ENCODE measurements at regions not wholly inside any gene's neighbourhood (a gene's known extent, or its start where the extent isn't known, plus 50 kb on each side); places are given as distances from the start of the nearest gene placed in this dataset.

DNA sequence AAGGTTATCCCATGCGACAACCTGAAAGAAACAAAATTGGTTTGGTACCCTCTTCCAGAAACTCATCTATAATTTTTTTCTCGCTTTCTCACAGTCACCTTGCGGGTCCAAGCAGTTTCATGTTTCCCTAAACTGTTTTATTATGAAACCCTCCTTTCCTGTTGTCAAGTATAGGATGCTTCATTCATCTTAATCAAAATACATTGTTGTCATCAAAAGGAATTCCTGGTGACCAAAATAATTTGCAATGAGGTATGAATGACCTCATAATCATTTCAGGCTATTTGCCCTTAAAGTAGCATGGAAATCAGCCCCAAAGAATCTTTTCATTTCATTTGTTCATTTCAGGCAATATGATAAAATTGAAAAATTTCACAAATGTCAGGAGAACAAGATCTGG, 503.0 kb downstream of the SPATA31D1 start:
- Histone ChIP-seq H3K36me3 (no peaks in the 10 kb centered on the region), H3K9me3 (no peaks in the 10 kb centered on the region), H3K27me3 (no peaks in the 10 kb centered on the region), H3K27ac (no peak overlapping the region), H3K4me1 (peaks cover 0 to 12% (median 4%) of the 10 kb centered on the region in 4 donors), H3K4me3 (no peak overlapping the region)
- DNase-seq: no peak
- 93% methylated on average over 3 of the region's 3 CpGs for WGBS, 2 donors (ENCODE audit: low coverage in 1 of 2)
- in situ Hi-C loops (cut with MboI; ENCODE audit: low pct_ligation_motif_present in 1 of 4, low pct_unique_long_range_greater_than_20kb in 1 of 4, low sequenced_read_pairs in 3 of 4) (no loop called here), intact Hi-C loops (cut with DNase I; ENCODE audit: low total_unique reads) (loop anchor here (5.0 kb wide), 1 partner anchor 1539 kb away; no protein-coding TSS in a partner anchor)
- TF ChIP-seq POLR2A (IDR thresholded peaks at IDR 0.05) (no peak), POLR2AphosphoS5 (IDR thresholded peaks at IDR 0.05) (no peak), EP300 (IDR thresholded peaks at IDR 0.05; ENCODE audit: low read depth) (no peak)
- TF ChIP-seq, protein P1, sequence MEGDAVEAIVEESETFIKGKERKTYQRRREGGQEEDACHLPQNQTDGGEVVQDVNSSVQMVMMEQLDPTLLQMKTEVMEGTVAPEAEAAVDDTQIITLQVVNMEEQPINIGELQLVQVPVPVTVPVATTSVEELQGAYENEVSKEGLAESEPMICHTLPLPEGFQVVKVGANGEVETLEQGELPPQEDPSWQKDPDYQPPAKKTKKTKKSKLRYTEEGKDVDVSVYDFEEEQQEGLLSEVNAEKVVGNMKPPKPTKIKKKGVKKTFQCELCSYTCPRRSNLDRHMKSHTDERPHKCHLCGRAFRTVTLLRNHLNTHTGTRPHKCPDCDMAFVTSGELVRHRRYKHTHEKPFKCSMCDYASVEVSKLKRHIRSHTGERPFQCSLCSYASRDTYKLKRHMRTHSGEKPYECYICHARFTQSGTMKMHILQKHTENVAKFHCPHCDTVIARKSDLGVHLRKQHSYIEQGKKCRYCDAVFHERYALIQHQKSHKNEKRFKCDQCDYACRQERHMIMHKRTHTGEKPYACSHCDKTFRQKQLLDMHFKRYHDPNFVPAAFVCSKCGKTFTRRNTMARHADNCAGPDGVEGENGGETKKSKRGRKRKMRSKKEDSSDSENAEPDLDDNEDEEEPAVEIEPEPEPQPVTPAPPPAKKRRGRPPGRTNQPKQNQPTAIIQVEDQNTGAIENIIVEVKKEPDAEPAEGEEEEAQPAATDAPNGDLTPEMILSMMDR (IDR thresholded peaks at IDR 0.05): no peak

DNA sequence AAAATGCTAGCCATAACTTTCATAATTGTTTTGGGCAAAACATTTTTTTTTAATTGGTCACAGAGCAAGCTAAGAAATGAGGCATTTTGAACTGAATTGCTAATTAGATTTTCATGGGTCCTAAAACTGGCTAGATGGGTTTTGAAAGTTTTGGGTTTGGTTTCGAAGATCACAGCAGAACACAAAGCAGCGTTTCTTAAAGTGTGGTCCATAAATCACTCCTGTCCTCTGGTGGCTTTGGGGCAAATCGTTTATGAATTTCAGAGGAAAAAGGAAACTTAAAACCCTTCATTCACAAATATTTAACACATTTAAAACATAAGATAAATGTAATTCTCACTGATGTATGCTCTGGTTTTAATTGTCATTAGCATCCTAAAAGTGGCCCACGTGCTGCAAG, 503.7 kb downstream of the SPATA31D1 start:
- no peak for DNase-seq
- no peak overlapping the region for H3K4me3 ChIP-seq
- H3K9me3 ChIP-seq: no peaks in the 10 kb centered on the region
- WGBS, 2 donors (ENCODE audit: low coverage in 1 of 2): 48 to 54% methylated on average over 4 of the region's 4 CpGs
- intact Hi-C loops (cut with DNase I; ENCODE audit: low total_unique reads): loop anchor here (5.0 kb wide), 1 partner anchor 1540 kb away; no protein-coding TSS in a partner anchor
- no peak overlapping the region for H3K27ac ChIP-seq
- H3K27me3 ChIP-seq: no peaks in the 10 kb centered on the region
- no peaks in the 10 kb centered on the region for H3K36me3 ChIP-seq
- TF ChIP-seq, protein P1 (IDR thresholded peaks at IDR 0.05): no peak
- no peak for TF ChIP-seq EP300 (IDR thresholded peaks at IDR 0.05; ENCODE audit: low read depth)
- TF ChIP-seq POLR2A (IDR thresholded peaks at IDR 0.05): no peak
- no peak for TF ChIP-seq POLR2AphosphoS5 (IDR thresholded peaks at IDR 0.05)
- peaks cover 0 to 12% (median 4%) of the 10 kb centered on the region in 4 donors for H3K4me1 ChIP-seq
- in situ Hi-C loops (cut with MboI; ENCODE audit: low pct_ligation_motif_present in 1 of 4, low pct_unique_long_range_greater_than_20kb in 1 of 4, low sequenced_read_pairs in 3 of 4): no loop called here

DNA sequence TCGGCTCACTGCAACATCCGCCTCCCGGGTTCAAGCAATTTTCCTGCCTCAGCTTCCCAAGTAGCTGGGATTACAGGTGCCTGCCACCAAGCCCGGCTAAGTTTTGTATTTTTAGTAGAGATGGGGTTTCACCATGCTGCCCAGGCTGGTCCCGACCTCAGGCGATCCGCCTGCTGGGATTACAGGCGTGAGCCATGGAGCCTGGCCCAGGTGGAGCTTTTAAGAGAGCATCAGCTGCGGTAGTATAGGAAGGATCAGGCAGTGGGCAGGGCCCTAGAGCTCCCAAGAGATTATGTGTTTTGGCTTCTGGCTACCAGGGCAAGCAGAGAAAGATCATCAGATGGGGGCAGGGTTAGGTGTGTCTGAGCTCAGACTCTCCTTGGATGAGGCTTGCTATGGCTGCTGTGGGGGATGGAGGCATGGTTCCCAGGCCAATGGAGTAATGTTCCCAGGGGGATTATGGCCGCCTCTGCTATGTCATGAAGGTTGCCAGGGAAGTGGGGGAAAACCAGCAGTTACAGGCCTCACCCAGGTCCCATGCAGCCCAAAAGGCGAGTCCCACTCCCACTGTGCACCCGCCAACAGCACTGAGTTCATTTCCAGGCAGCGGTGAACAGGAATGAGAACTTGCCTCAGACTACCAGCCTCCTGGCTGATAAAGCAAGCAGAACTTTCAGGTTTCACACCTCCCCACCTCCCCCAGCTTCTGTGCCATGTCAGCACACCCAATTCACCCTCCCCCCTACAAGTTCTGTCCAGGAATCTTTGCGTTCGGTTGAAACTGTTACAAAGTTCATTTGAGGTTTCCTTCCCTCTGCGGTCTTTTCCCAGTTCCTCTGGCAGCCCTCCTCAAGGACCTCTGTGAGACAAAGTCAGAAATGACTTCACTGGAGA, 507.6 kb downstream of the SPATA31D1 start:
- no peak for DNase-seq
- no peaks in the 10 kb centered on the region for H3K36me3 ChIP-seq
- no peaks in the 10 kb centered on the region for H3K27me3 ChIP-seq
- TF ChIP-seq EP300 (IDR thresholded peaks at IDR 0.05; ENCODE audit: low read depth): no peak
- H3K9me3 ChIP-seq: no peaks in the 10 kb centered on the region
- intact Hi-C loops (cut with DNase I; ENCODE audit: low total_unique reads) (no loop called here), in situ Hi-C loops (cut with MboI; ENCODE audit: low pct_ligation_motif_present in 1 of 4, low pct_unique_long_range_greater_than_20kb in 1 of 4, low sequenced_read_pairs in 3 of 4) (no loop called here)
- H3K4me1 ChIP-seq: no peaks in the 10 kb centered on the region
- H3K4me3 ChIP-seq: no peak overlapping the region
- 83 to 87% methylated on average over 3 to 16 of the region's 16 CpGs for WGBS, 2 donors (ENCODE audit: low coverage in 1 of 2)
- no peak overlapping the region for H3K27ac ChIP-seq

DNA sequence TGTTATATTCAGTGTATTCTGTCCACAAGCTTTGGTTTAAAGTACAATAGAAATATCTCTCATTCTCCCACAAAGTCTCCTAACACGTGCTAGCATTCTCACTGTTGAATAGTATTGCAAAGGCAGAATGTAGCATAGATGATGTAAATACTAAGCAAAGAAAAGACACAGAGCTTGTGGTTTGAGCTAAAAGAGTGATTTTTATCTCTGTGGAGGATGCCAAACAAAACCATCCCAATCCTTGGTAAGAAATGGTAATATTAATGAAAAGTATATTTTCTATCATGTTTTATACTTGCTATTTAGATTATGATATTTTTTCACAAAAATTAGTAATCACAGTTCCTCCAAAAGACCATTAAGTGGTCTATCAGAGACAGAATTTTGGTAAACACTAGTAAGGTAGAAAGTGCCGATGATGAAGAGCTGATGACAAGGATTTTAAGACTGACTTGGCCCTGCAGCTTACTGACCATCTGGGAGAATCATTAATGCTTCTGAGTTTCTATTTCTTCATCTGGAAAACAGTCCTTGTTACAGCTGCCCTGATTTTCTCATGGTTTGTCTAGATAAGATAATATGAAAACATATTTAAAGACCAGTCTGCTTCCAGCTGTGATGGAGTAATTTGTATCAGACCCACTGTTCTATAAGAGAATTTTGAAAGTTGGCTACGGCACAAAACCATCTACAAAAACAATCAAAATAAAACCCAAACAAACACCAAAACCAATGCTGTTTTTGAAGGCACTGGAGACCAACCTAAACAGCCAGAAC, 510.2 kb downstream of the SPATA31D1 start:
- DNase-seq: no peak
- no peaks in the 10 kb centered on the region for H3K9me3 ChIP-seq
- H3K27me3 ChIP-seq: no peaks in the 10 kb centered on the region
- 64 to 72% methylated on average over 3 of the region's 3 CpGs for WGBS, 2 donors (ENCODE audit: low coverage in 1 of 2)
- TF ChIP-seq, protein P1 (IDR thresholded peaks at IDR 0.05): no peak
- TF ChIP-seq POLR2A (IDR thresholded peaks at IDR 0.05): no peak
- no peaks in the 10 kb centered on the region for H3K36me3 ChIP-seq
- H3K4me1 ChIP-seq: no peaks in the 10 kb centered on the region
- H3K4me3 ChIP-seq: no peak overlapping the region
- H3K27ac ChIP-seq: no peak overlapping the region
- in situ Hi-C loops (cut with MboI; ENCODE audit: low pct_ligation_motif_present in 1 of 4, low pct_unique_long_range_greater_than_20kb in 1 of 4, low sequenced_read_pairs in 3 of 4) (no loop called here), intact Hi-C loops (cut with DNase I; ENCODE audit: low total_unique reads) (no loop called here)

Data from transverse colon (tissue), 4 donors.